K562 (cell line): ENCODE measurements at regions not wholly inside any gene's neighbourhood (a gene's known extent, or its start where the extent isn't known, plus 50 kb on each side); places are given as distances from the start of the nearest gene placed in this dataset.

Source experiments
- CHD1 ChIP-seq: fragments of 200-600 bp; sonication (generic); IDR thresholded peaks from one replicate; pipeline ENCODE4 v1.6.1; 2012; ENCODE audit warnings: mild to moderate bottlenecking, moderate library complexity, low read length, inconsistent platforms
- RUNX1 ChIP-seq: sonication (generic); IDR thresholded peaks from 2 replicates; pipeline ENCODE4 v1.6.1; 2016; ENCODE audit warnings: antibody characterized with exemption, low read depth
- TF ChIP-seq, protein P1 (sequence below), 2 experiments: fragments of 450-650 bp; formaldehyde crosslinking in 1 of 2; IDR thresholded peaks; 2 replicates each; pipeline versions ENCODE4 v1.4.0 to v1.6.1; 2014 to 2020; ENCODE audit warnings: mild to moderate bottlenecking in 2 of 2, borderline replicate concordance in 1 of 2, low read depth in 1 of 2
- TF ChIP-seq, protein P2 (sequence below): sonication (generic); formaldehyde crosslinking; IDR thresholded peaks from 2 replicates; pipeline ENCODE4 v1.8.0; 2022; ENCODE audit warnings: mild to moderate bottlenecking, missing genetic modification reagents

DNA sequence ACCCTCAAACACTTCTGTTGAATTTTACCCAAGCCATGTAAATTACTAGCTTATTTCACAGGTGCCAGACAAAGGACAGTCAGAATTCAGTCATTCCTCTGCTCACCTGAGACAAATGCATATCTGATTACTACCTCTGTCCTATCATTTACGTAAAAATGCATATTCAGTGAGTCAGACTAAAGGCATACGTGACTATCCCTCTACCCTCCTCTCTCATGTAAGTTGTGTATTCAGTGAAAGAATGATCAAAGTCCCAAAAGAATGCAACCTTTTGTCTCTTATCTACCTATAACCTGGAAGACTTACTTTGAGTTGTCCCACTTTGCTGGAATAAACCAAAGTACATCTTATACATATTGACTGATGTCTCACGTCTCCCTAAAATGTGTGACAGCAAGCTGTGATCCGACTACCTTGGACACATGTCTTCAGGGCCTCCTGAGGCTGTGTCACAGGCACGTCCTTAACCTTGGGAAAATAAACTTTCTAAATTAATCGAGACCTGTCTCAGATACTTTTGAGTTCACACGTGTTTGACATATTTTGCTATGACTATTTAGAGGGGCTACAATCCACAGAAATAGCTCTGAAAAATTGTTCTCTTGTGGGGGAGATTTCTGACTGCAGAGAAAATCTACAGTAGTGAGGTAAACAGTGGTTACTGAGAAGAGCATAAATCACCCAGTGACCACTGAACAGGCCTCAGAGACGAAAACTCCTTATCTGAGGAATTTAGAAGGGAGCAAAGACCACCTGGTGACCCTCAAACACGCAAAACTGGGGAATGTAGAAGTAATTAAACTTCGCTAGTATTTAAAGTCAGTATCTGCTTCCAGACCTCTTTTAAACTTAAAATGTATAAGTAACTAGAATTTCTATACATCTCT, 1575.8 kb downstream of the STIM2 start (continued):
- TF ChIP-seq CHD1 (no peak), RUNX1 (no peak)
- TF ChIP-seq, protein P1, sequence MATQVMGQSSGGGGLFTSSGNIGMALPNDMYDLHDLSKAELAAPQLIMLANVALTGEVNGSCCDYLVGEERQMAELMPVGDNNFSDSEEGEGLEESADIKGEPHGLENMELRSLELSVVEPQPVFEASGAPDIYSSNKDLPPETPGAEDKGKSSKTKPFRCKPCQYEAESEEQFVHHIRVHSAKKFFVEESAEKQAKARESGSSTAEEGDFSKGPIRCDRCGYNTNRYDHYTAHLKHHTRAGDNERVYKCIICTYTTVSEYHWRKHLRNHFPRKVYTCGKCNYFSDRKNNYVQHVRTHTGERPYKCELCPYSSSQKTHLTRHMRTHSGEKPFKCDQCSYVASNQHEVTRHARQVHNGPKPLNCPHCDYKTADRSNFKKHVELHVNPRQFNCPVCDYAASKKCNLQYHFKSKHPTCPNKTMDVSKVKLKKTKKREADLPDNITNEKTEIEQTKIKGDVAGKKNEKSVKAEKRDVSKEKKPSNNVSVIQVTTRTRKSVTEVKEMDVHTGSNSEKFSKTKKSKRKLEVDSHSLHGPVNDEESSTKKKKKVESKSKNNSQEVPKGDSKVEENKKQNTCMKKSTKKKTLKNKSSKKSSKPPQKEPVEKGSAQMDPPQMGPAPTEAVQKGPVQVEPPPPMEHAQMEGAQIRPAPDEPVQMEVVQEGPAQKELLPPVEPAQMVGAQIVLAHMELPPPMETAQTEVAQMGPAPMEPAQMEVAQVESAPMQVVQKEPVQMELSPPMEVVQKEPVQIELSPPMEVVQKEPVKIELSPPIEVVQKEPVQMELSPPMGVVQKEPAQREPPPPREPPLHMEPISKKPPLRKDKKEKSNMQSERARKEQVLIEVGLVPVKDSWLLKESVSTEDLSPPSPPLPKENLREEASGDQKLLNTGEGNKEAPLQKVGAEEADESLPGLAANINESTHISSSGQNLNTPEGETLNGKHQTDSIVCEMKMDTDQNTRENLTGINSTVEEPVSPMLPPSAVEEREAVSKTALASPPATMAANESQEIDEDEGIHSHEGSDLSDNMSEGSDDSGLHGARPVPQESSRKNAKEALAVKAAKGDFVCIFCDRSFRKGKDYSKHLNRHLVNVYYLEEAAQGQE (IDR thresholded peaks at IDR 0.05; ENCODE audit: borderline replicate concordance), result no peak
- TF ChIP-seq, protein P1 (CRISPR knock-in tag; IDR thresholded peaks at IDR 0.05; ENCODE audit: low read depth), result no peak
- TF ChIP-seq, protein P2, sequence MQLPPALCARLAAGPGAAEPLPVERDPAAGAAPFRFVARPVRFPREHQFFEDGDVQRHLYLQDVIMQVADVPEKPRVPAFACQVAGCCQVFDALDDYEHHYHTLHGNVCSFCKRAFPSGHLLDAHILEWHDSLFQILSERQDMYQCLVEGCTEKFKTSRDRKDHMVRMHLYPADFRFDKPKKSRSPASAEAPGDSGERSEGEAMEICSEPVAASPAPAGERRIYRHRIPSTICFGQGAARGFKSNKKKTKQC (CRISPR knock-in tag), result no peak
